ENCODE measurements at regions not wholly inside any gene's neighbourhood (a gene's known extent, or its start where the extent isn't known, plus 50 kb on each side); places are given as distances from the start of the nearest gene placed in this dataset.

- no peak for DNase-seq (ENCODE audit: low spot score)
Measured at GRCh38 chr18:61183798-61184197, 149.4 kb upstream of the CDH20 start.

GRCh38 chr18:61187971-61188370 is 145.3 kb upstream of the CDH20 start:
- no peak for DNase-seq (ENCODE audit: low spot score)

- DNase-seq (ENCODE audit: low spot score), result no peak
Measured at GRCh38 chr18:61189376-61189775, 143.9 kb upstream of the CDH20 start.

GRCh38 chr18:61194726-61195125 is 138.5 kb upstream of the CDH20 start:
- DNase-seq (ENCODE audit: low spot score), result no peak

- DNase-seq (ENCODE audit: low spot score), result no peak
Measured at GRCh38 chr18:61196750-61197149, 136.5 kb upstream of the CDH20 start.

- no peak for DNase-seq (ENCODE audit: low spot score)
Measured at GRCh38 chr18:61198486-61198885, 134.7 kb upstream of the CDH20 start.

GRCh38 chr18:61199171-61199848 is 133.9 kb upstream of the CDH20 start:
- DNase-seq (ENCODE audit: low spot score), result no peak

GRCh38 chr18:61201511-61201910 is 131.7 kb upstream of the CDH20 start:
- DNase-seq (ENCODE audit: low spot score), result no peak

- no peak for DNase-seq (ENCODE audit: low spot score)
Measured at GRCh38 chr18:61203151-61203550, 130.1 kb upstream of the CDH20 start.

GRCh38 chr18:61209801-61210200 is 123.4 kb upstream of the CDH20 start:
- DNase-seq (ENCODE audit: low spot score), result no peak

- DNase-seq (ENCODE audit: low spot score), result no peak
Measured at GRCh38 chr18:61216051-61216450, 117.2 kb upstream of the CDH20 start.

GRCh38 chr18:61222206-61222605 is 111.0 kb upstream of the CDH20 start:
- DNase-seq (ENCODE audit: low spot score), result no peak

GRCh38 chr18:61225336-61225735 is 107.9 kb upstream of the CDH20 start:
- no peak for DNase-seq (ENCODE audit: low spot score)

- no peak for DNase-seq (ENCODE audit: low spot score)
Measured at GRCh38 chr18:61236356-61237057, 96.7 kb upstream of the CDH20 start.

- no peak for DNase-seq (ENCODE audit: low spot score)
Measured at GRCh38 chr18:61237529-61237928, 95.7 kb upstream of the CDH20 start.

GRCh38 chr18:61239051-61239450 is 94.2 kb upstream of the CDH20 start:
- no peak for DNase-seq (ENCODE audit: low spot score)

- DNase-seq (ENCODE audit: low spot score), result no peak
Measured at GRCh38 chr18:61241260-61241853, 91.9 kb upstream of the CDH20 start.

- DNase-seq (ENCODE audit: low spot score), result no peak
Measured at GRCh38 chr18:61244632-61245031, 88.6 kb upstream of the CDH20 start.

GRCh38 chr18:61245276-61245675 is 88.0 kb upstream of the CDH20 start:
- no peak for DNase-seq (ENCODE audit: low spot score)

- no peak for DNase-seq (ENCODE audit: low spot score)
Measured at GRCh38 chr18:61248589-61248988, 84.6 kb upstream of the CDH20 start.

- no peak for DNase-seq (ENCODE audit: low spot score)
Measured at GRCh38 chr18:61256291-61256690, 76.9 kb upstream of the CDH20 start.

- DNase-seq (ENCODE audit: low spot score), result no peak
Measured at GRCh38 chr18:61261870-61262269, 71.4 kb upstream of the CDH20 start.

GRCh38 chr18:61272793-61273192 is 60.4 kb upstream of the CDH20 start:
- DNase-seq (ENCODE audit: low spot score), result no peak

GRCh38 chr18:61273533-61273932 is 59.7 kb upstream of the CDH20 start:
- DNase-seq (ENCODE audit: low spot score), result no peak

Measured in HuH-7.5 (cell line).